H1 (cell line): ENCODE measurements at regions not wholly inside any gene's neighbourhood (a gene's known extent, or its start where the extent isn't known, plus 50 kb on each side); places are given as distances from the start of the nearest gene placed in this dataset.
A peak's percentile ranks its signal among the peaks of the same experiment; 100 is the strongest.
"Not testable (repeated sequence)": the region's sequence is repeated elsewhere in the genome, so short reads cannot be mapped to it uniquely, and the experiment has no call there.

Experiments used
- CTCF ChIA-PET: fragments of 300-600 bp; sonication (Branson Sonifier 250); formaldehyde crosslinking; loops from one replicate; lab custom pipeline; 2021; ENCODE audit not compliant: partially characterized antibody; lab: Charles Lee
- POLR2A ChIA-PET: fragments of 300-600 bp; sonication (Branson Sonifier 250); formaldehyde crosslinking; loops from one replicate; lab custom pipeline; 2021; ENCODE audit warnings: inconsistent platforms; ENCODE audit not compliant: partially characterized antibody; lab: Charles Lee
- DNase-seq, 2 experiments: peaks; one replicate each; pipeline versions ENCODE4 v3.0.0 to v3.0.0-alpha.2; 2010 to 2022; ENCODE audit warnings: low spot score in 2 of 2, low read depth in 1 of 2, mixed read lengths in 1 of 2
- FAIRE-seq: peaks from 2 replicates; lab custom pipeline; 2011; peaks lifted over from hg19 to GRCh38; lab: Jason Lieb, UNC
- H2AFZ ChIP-seq: 2 replicates; pipeline ENCODE4 v1.8.1; 2012; ENCODE audit warnings: low read length, inconsistent platforms
- H2AK5ac ChIP-seq: 2 replicates; pipeline ENCODE4 v1.6.1; 2013; ENCODE audit warnings: low read depth, low read length
- H2BK120ac ChIP-seq: replicated peaks from 2 replicates; pipeline ENCODE3; 2013; ENCODE audit warnings: low read depth, low read length, inconsistent platforms
- H2BK12ac ChIP-seq: 2 replicates; pipeline ENCODE4 v1.6.1; 2013; ENCODE audit warnings: low read depth, low read length
- H2BK15ac ChIP-seq: 2 replicates; pipeline ENCODE4 v1.6.1; 2013; ENCODE audit warnings: low read length
- H2BK20ac ChIP-seq: 2 replicates; pipeline ENCODE4 v1.6.1; 2013; ENCODE audit warnings: low read length
- H2BK5ac ChIP-seq: 2 replicates; pipeline ENCODE4 v1.6.1; 2013; ENCODE audit warnings: low read depth, low read length
- H3K14ac ChIP-seq: 2 replicates; pipeline ENCODE4 v1.6.1; 2013; ENCODE audit warnings: inconsistent platforms; ENCODE audit not compliant: insufficient read length
- H3K18ac ChIP-seq: 2 replicates; pipeline ENCODE4 v1.6.1; 2013; ENCODE audit warnings: low read length; ENCODE audit errors: extremely low read depth
- H3K23ac ChIP-seq: 2 replicates; pipeline ENCODE4 v1.6.1; 2013; ENCODE audit warnings: inconsistent platforms; ENCODE audit not compliant: insufficient read length
- H3K23me2 ChIP-seq: 2 replicates; pipeline ENCODE4 v1.6.1; 2013; ENCODE audit warnings: low read depth, low read length
- H3K27ac ChIP-seq: 2 replicates; pipeline ENCODE4 v1.6.1; 2011; ENCODE audit warnings: low read depth, low read length, inconsistent platforms
- H3K27me3 ChIP-seq, 4 experiments: replicated peaks in 1 of 4; 1 replicate in 1 of 4; 2 replicates in 3 of 4; pipeline versions ENCODE4 v1.6.1 to v1.8.1; 2011 to 2013; ENCODE audit warnings: low read length in 3 of 4, mild to moderate bottlenecking in 3 of 4, inconsistent platforms in 2 of 4, mixed read lengths in 2 of 4, moderate library complexity in 1 of 4; ENCODE audit not compliant: control insufficient read depth in 3 of 4, insufficient read depth in 3 of 4; ENCODE audit errors: extremely low read depth in 1 of 4
- H3K36me3 ChIP-seq, 4 experiments: 2 replicates each; pipeline versions ENCODE4 v1.6.1 to v1.8.1; 2011 to 2013; ENCODE audit warnings: mild to moderate bottlenecking in 4 of 4, low read length in 3 of 4, moderate library complexity in 2 of 4, control low read depth in 1 of 4, inconsistent platforms in 1 of 4; ENCODE audit not compliant: insufficient read depth in 4 of 4, control insufficient read depth in 2 of 4
- H3K4ac ChIP-seq: replicated peaks from 2 replicates; pipeline ENCODE3; 2013; ENCODE audit warnings: low read length, low read depth, mixed read lengths, inconsistent platforms; ENCODE audit not compliant: insufficient read length
- H3K4me1 ChIP-seq, 4 experiments: replicated peaks in 1 of 4; 1 replicate in 1 of 4; 2 replicates in 3 of 4; pipeline versions ENCODE4 v1.6.1 to v1.8.1; 2011 to 2013; ENCODE audit warnings: low read length in 3 of 4, inconsistent platforms in 2 of 4, mixed read lengths in 1 of 4; ENCODE audit not compliant: insufficient read depth in 4 of 4, control insufficient read depth in 3 of 4
- H3K4me2 ChIP-seq, 2 experiments: 2 replicates each; pipeline versions ENCODE4 v1.6.1 to v1.8.1; 2011 to 2013; ENCODE audit warnings: low read depth in 2 of 2, low read length in 2 of 2, control low read depth in 1 of 2, inconsistent platforms in 1 of 2, mild to moderate bottlenecking in 1 of 2; ENCODE audit not compliant: insufficient read depth in 1 of 2
- H3K4me3 ChIP-seq, 4 experiments: fragments of 200-600, 300-600 bp in 1 of 4; sonication (generic), shearing (Covaris generic), sonication (Bioruptor Twin) in 1 of 4; 2 replicates each; pipeline versions ENCODE4 v1.5.1 to v1.8.1; 2011 to 2016; ENCODE audit warnings: low read length in 4 of 4, low read depth in 3 of 4, control low read depth in 2 of 4, inconsistent platforms in 2 of 4, mild to moderate bottlenecking in 2 of 4, mixed read lengths in 1 of 4, moderate library complexity in 1 of 4; ENCODE audit not compliant: insufficient read depth in 2 of 4; ENCODE audit errors: extremely low read depth in 1 of 4
- H3K56ac ChIP-seq: replicated peaks from 2 replicates; pipeline ENCODE3; 2013; ENCODE audit warnings: low read depth, mild to moderate bottlenecking, mixed read lengths, low read length, inconsistent platforms; ENCODE audit not compliant: insufficient read length
- H3K79me1 ChIP-seq: 2 replicates; pipeline ENCODE4 v1.6.1; 2013; ENCODE audit warnings: low read depth, low read length, control low read depth
- H3K79me2 ChIP-seq, 2 experiments: 2 replicates each; pipeline versions ENCODE4 v1.6.1 to v1.8.1; 2012 to 2013; ENCODE audit warnings: low read length in 2 of 2, mild to moderate bottlenecking in 2 of 2, inconsistent platforms in 1 of 2; ENCODE audit not compliant: insufficient read depth in 2 of 2, control insufficient read depth in 1 of 2
- H3K9ac ChIP-seq, 4 experiments: replicated peaks in 1 of 4; 1 replicate in 1 of 4; 2 replicates in 3 of 4; pipeline versions ENCODE4 v1.6.1 to v1.8.1; 2011 to 2013; ENCODE audit warnings: low read depth in 3 of 4, low read length in 3 of 4, control low read depth in 2 of 4, mild to moderate bottlenecking in 2 of 4, moderate library complexity in 2 of 4, inconsistent platforms in 1 of 4; ENCODE audit errors: extremely low read depth in 1 of 4
- H3K9me3 ChIP-seq, 2 experiments: 2 replicates each; pipeline versions ENCODE4 v1.6.1 to v1.8.1; 2012 to 2013; ENCODE audit warnings: mild to moderate bottlenecking in 2 of 2, moderate library complexity in 2 of 2, control low read depth in 1 of 2, inconsistent platforms in 1 of 2, low read depth in 1 of 2, low read length in 1 of 2, mixed read lengths in 1 of 2; ENCODE audit not compliant: insufficient read depth in 2 of 2
- H4K20me1 ChIP-seq, 2 experiments: replicated peaks in 1 of 2; 2 replicates each; pipeline versions ENCODE3 to v1.8.1; 2011 to 2013; ENCODE audit warnings: inconsistent platforms in 2 of 2, low read length in 2 of 2, mild to moderate bottlenecking in 1 of 2; ENCODE audit not compliant: insufficient read depth in 2 of 2, control insufficient read depth in 1 of 2
- H4K5ac ChIP-seq: 2 replicates; pipeline ENCODE4 v1.6.1; 2013; ENCODE audit warnings: low read length, low read depth, mixed read lengths, inconsistent platforms; ENCODE audit not compliant: insufficient read length
- H4K8ac ChIP-seq: 2 replicates; pipeline ENCODE4 v1.8.0; 2013; ENCODE audit warnings: mild to moderate bottlenecking, moderate library complexity, low read length, inconsistent platforms; ENCODE audit not compliant: insufficient read depth; ENCODE audit errors: extremely low read depth
- H4K91ac ChIP-seq: replicated peaks from 2 replicates; pipeline ENCODE3; 2013; ENCODE audit warnings: low read length, mixed read lengths, inconsistent platforms; ENCODE audit not compliant: insufficient read length
- WGBS, 2 experiments: shearing (Covaris generic) in 1 of 2; methylation state at CpG; one replicate each; pipeline versions ENCODE4 v1.1.6 to v1.1.7; 2013 to 2015; ENCODE audit warnings: low lambda C conversion rate in 2 of 2, mixed read lengths in 2 of 2, inconsistent platforms in 1 of 2, low coverage in 1 of 2, missing lambda C conversion rate in 1 of 2; ENCODE audit not compliant: insufficient replicate concordance in 2 of 2, insufficient coverage in 1 of 2, insufficient read length in 1 of 2; ENCODE audit errors: extremely low coverage in 1 of 2, missing lambda C conversion rate in 1 of 2; 5-methylcytosine and 5-hydroxymethylcytosine counted together

- H3K9ac ChIP-seq, H3K23ac ChIP-seq: not testable (repeated sequence)
Measured at GRCh38 chr4:49141955-49142354, 155.9 kb downstream of the CWH43 start.

DNA sequence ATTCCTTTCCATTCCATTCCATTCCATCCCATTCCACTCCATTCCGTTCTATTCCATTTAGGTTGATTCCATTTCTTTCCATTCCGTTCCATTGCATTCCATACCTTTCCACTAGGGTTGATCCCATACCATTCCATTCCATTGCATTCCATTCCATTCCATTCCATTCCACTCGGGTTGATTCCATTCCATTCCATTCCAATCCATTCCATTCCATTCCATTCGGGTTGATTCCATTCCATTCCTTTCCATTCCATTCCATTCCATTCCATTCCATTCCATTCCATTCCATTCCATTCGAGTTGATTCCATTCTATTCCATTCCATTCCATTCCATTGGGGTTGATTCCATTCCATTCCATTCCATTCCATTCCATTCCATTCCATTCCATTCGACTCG lies 161.1 kb downstream of the CWH43 start:
- peak overlapping the region; percentile 43 for H3K56ac ChIP-seq
- H4K5ac ChIP-seq, H3K14ac ChIP-seq, CTCF ChIA-PET, H2BK12ac ChIP-seq, H3K4me2 ChIP-seq, H3K79me1 ChIP-seq, H3K36me3 ChIP-seq, DNase-seq, H3K4ac ChIP-seq, FAIRE-seq, H3K4me1 ChIP-seq, H3K9ac ChIP-seq, POLR2A ChIA-PET, H2AK5ac ChIP-seq, H3K27me3 ChIP-seq, H3K79me2 ChIP-seq, H3K23ac ChIP-seq, H4K8ac ChIP-seq, H3K27ac ChIP-seq, H4K20me1 ChIP-seq, H2AFZ ChIP-seq, H3K18ac ChIP-seq, H2BK15ac ChIP-seq, H2BK120ac ChIP-seq, H4K91ac ChIP-seq, H2BK5ac ChIP-seq, H2BK20ac ChIP-seq: not testable (repeated sequence)
- 0 out of 8 replicates have a peak overlapping the region, but pooled peaks of 1 of the 4 experiments have one; percentile 8 for H3K4me3 ChIP-seq
- H3K23me2 ChIP-seq: peaks cover 45% of the 10 kb centered on the region
- H3K9me3 ChIP-seq: peaks cover 17 to 83% of the 10 kb centered on the region in 2 experiments
- 72% methylated on average over 7 of the region's 7 CpGs; no CpG with 5 or more reads in 1 of the 2 experiments for WGBS, 2 experiments

More at GRCh38 chr4:49141955-49142354, 155.9 kb downstream of the CWH43 start:
- H2BK5ac ChIP-seq, CTCF ChIA-PET, DNase-seq, H3K79me2 ChIP-seq, H2AK5ac ChIP-seq, H3K27me3 ChIP-seq, FAIRE-seq, H3K36me3 ChIP-seq, H3K56ac ChIP-seq, H4K5ac ChIP-seq, H2BK12ac ChIP-seq, H4K91ac ChIP-seq, H3K27ac ChIP-seq, H2BK20ac ChIP-seq, H4K20me1 ChIP-seq, H2BK120ac ChIP-seq, H3K4me3 ChIP-seq, H4K8ac ChIP-seq, H3K4me2 ChIP-seq, H3K4ac ChIP-seq, H2BK15ac ChIP-seq, H3K4me1 ChIP-seq, H3K18ac ChIP-seq, H3K79me1 ChIP-seq, H3K14ac ChIP-seq, POLR2A ChIA-PET, H2AFZ ChIP-seq: not testable (repeated sequence)
- peaks cover 7 to 37% of the 10 kb centered on the region in 2 experiments for H3K9me3 ChIP-seq
- peaks cover 17% of the 10 kb centered on the region; the same call in 1 of the 2 replicates for H3K23me2 ChIP-seq
- 78% methylated on average over 3 of the region's 8 CpGs; no CpG with 5 or more reads in 1 of the 2 experiments for WGBS, 2 experiments
